ENCODE measurements at regions not wholly inside any gene's neighbourhood (a gene's known extent, or its start where the extent isn't known, plus 50 kb on each side); places are given as distances from the start of the nearest gene placed in this dataset.

DNA sequence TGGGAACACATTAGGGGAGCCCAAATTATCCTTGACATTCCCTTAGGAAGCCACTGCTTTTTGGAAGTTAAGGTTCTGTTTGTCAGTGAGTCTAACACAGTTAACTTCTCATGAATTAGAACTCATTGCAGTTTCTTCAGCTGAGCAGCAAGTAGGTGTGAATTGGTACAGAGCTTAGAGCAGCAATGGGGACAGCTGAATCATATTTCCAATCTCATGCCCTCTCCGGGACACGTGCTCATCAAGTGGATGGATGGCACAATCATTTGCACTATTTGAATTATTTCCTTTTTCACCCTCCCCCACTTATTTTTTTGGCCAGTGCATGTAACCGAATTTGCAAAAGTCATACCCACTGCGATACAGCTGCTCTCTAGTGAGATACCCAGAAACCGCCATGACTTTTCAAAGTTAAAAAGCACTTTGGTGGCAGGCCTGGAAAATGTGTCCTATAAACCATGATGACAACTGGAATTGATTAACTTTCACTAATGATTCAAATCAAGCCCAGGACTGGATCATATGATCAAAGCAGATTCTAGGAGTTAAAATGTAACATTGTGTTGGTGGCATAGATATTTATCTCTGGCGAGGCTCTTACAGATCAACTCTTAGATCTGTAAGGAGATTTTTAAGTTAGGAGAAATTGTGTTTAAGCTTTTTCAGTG, 76.4 kb downstream of the EBLN2 start (continued):
- no peak for TF ChIP-seq RAD21 (IDR thresholded peaks at IDR 0.05)
- no peak for TF ChIP-seq NR2F2 (IDR thresholded peaks at IDR 0.05)
- TF ChIP-seq HNF4A (conservative IDR thresholded peaks at IDR 0.05): no peak
- TF ChIP-seq TAF1 (conservative IDR thresholded peaks at IDR 0.05): no peak
- TF ChIP-seq, protein P1, sequence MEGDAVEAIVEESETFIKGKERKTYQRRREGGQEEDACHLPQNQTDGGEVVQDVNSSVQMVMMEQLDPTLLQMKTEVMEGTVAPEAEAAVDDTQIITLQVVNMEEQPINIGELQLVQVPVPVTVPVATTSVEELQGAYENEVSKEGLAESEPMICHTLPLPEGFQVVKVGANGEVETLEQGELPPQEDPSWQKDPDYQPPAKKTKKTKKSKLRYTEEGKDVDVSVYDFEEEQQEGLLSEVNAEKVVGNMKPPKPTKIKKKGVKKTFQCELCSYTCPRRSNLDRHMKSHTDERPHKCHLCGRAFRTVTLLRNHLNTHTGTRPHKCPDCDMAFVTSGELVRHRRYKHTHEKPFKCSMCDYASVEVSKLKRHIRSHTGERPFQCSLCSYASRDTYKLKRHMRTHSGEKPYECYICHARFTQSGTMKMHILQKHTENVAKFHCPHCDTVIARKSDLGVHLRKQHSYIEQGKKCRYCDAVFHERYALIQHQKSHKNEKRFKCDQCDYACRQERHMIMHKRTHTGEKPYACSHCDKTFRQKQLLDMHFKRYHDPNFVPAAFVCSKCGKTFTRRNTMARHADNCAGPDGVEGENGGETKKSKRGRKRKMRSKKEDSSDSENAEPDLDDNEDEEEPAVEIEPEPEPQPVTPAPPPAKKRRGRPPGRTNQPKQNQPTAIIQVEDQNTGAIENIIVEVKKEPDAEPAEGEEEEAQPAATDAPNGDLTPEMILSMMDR (IDR thresholded peaks at IDR 0.05; ENCODE audit: low read depth, low read length, missing input control): no peak
- no peak for TF ChIP-seq RXRA (IDR thresholded peaks at IDR 0.05)

DNA sequence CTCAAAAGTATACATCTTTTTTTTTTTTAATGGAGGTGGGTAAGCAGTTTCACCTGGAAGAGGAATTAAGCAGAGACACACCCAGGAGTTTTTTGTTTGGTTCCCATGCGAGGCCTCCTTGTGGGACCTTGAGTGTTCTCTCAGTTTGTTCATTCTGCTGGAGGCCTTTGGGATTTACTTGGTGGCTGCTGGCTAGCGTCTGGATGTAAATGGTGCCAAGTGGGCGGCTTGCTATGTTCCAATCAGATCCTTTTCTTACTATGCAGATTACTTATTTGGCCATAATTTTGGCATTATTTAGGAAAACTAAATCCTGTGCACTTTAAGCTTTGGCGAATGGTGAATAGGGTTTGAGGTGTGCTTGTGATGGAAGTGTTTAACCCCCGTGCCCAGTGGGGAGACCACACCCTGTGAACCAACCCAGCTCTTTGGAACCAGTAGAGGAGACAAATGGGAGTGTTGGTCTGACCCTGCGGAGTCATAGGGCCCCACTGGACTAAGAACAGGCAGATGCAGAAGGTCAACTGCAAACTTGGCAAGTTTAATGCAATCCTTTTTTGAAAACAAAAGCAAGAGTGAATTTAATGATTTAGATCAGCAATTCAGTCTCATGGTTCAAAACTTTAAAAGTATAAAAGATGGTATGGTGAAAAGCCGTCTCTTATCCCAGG, 79.4 kb downstream of the EBLN2 start:
- Histone ChIP-seq H3K9ac (ENCODE audit: low read depth in 1 of 2, low read length in 2 of 2) (no peak overlapping the region), H3K27ac (ENCODE audit: low read depth in 1 of 2, low read length in 2 of 2) (no peak overlapping the region), H3K9me3 (ENCODE audit: control insufficient read depth in 4 of 4, low read length in 3 of 4) (no peaks in the 10 kb centered on the region), H3K27me3 (ENCODE audit: control insufficient read depth in 4 of 4, insufficient read depth in 4 of 4, low read length in 3 of 4) (peaks cover 0 to 3% (median 0%) of the 10 kb centered on the region in 4 donors), H3K4me3 (ENCODE audit: low read depth in 1 of 3, low read length in 3 of 3) (no peak overlapping the region), H3K36me3 (ENCODE audit: control insufficient read depth in 4 of 4, insufficient read depth in 3 of 4, low read depth in 1 of 4, low read length in 3 of 4) (no peaks in the 10 kb centered on the region), H3K4me1 (ENCODE audit: control insufficient read depth in 4 of 4, insufficient read depth in 4 of 4, low read length in 3 of 4) (no peaks in the 10 kb centered on the region)
- TF ChIP-seq FOXA2 (IDR thresholded peaks at IDR 0.05) (no peak), TAF1 (conservative IDR thresholded peaks at IDR 0.05) (no peak), NR2F2 (IDR thresholded peaks at IDR 0.05) (no peak), YY1 (IDR thresholded peaks at IDR 0.05) (no peak), HNF4G (IDR thresholded peaks at IDR 0.05) (no peak), HNF4A (conservative IDR thresholded peaks at IDR 0.05) (no peak), EGR1 (IDR thresholded peaks at IDR 0.05; ENCODE audit: low read depth in 2 of 2) (no peak), RAD21 (IDR thresholded peaks at IDR 0.05) (no peak), FOXA1 (IDR thresholded peaks at IDR 0.05) (no peak), SP1 (IDR thresholded peaks at IDR 0.05) (no peak), RXRA (IDR thresholded peaks at IDR 0.05) (no peak), GABPA (IDR thresholded peaks at IDR 0.05 in 1 of 2, conservative IDR thresholded peaks at IDR 0.05 in 1 of 2) (no peak), JUND (IDR thresholded peaks at IDR 0.05) (no peak)
- TF ChIP-seq, protein P2, sequence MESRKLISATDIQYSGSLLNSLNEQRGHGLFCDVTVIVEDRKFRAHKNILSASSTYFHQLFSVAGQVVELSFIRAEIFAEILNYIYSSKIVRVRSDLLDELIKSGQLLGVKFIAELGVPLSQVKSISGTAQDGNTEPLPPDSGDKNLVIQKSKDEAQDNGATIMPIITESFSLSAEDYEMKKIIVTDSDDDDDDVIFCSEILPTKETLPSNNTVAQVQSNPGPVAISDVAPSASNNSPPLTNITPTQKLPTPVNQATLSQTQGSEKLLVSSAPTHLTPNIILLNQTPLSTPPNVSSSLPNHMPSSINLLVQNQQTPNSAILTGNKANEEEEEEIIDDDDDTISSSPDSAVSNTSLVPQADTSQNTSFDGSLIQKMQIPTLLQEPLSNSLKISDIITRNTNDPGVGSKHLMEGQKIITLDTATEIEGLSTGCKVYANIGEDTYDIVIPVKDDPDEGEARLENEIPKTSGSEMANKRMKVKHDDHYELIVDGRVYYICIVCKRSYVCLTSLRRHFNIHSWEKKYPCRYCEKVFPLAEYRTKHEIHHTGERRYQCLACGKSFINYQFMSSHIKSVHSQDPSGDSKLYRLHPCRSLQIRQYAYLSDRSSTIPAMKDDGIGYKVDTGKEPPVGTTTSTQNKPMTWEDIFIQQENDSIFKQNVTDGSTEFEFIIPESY (IDR thresholded peaks at IDR 0.05): no peak
- TF ChIP-seq, protein P1 (IDR thresholded peaks at IDR 0.05; ENCODE audit: low read depth, low read length, missing input control): no peak
- TF ChIP-seq, protein P3, sequence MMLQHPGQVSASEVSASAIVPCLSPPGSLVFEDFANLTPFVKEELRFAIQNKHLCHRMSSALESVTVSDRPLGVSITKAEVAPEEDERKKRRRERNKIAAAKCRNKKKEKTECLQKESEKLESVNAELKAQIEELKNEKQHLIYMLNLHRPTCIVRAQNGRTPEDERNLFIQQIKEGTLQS (IDR thresholded peaks at IDR 0.05): no peak
- TF ChIP-seq, protein P4, sequence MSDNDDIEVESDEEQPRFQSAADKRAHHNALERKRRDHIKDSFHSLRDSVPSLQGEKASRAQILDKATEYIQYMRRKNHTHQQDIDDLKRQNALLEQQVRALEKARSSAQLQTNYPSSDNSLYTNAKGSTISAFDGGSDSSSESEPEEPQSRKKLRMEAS (IDR thresholded peaks at IDR 0.05): no peak
- TF ChIP-seq, protein P5, sequence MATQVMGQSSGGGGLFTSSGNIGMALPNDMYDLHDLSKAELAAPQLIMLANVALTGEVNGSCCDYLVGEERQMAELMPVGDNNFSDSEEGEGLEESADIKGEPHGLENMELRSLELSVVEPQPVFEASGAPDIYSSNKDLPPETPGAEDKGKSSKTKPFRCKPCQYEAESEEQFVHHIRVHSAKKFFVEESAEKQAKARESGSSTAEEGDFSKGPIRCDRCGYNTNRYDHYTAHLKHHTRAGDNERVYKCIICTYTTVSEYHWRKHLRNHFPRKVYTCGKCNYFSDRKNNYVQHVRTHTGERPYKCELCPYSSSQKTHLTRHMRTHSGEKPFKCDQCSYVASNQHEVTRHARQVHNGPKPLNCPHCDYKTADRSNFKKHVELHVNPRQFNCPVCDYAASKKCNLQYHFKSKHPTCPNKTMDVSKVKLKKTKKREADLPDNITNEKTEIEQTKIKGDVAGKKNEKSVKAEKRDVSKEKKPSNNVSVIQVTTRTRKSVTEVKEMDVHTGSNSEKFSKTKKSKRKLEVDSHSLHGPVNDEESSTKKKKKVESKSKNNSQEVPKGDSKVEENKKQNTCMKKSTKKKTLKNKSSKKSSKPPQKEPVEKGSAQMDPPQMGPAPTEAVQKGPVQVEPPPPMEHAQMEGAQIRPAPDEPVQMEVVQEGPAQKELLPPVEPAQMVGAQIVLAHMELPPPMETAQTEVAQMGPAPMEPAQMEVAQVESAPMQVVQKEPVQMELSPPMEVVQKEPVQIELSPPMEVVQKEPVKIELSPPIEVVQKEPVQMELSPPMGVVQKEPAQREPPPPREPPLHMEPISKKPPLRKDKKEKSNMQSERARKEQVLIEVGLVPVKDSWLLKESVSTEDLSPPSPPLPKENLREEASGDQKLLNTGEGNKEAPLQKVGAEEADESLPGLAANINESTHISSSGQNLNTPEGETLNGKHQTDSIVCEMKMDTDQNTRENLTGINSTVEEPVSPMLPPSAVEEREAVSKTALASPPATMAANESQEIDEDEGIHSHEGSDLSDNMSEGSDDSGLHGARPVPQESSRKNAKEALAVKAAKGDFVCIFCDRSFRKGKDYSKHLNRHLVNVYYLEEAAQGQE (IDR thresholded peaks at IDR 0.05): no peak
- 88% methylated on average over 7 of the region's 7 CpGs for WGBS
- DNase-seq (ENCODE audit: low spot score): no peak

Measured in liver (tissue), 8 donors.